Nephron progenitor cell (in vitro differentiated cells): ENCODE measurements at regions not wholly inside any gene's neighbourhood (a gene's known extent, or its start where the extent isn't known, plus 50 kb on each side); places are given as distances from the start of the nearest gene placed in this dataset.
A peak's percentile ranks its signal among the peaks of the same experiment; 100 is the strongest.
"Not testable (repeated sequence)": the region's sequence is repeated elsewhere in the genome, so short reads cannot be mapped to it uniquely, and the experiment has no call there.

Source experiments
- DNase-seq: peaks from one replicate; pipeline ENCODE4 v3.0.0; 2021
- H3K27ac Mint-ChIP-seq: 2 replicates; pipeline ENCODE4 v1.8.0; 2021; ENCODE audit warnings: mild to moderate bottlenecking, moderate library complexity, mixed read lengths
- H3K27me3 Mint-ChIP-seq: 2 replicates; pipeline ENCODE4 v1.8.0; 2021; ENCODE audit warnings: mild to moderate bottlenecking, low read depth, mixed read lengths; ENCODE audit not compliant: poor library complexity
- H3K36me3 Mint-ChIP-seq: 2 replicates; pipeline ENCODE4 v1.8.0; 2021; ENCODE audit warnings: low read depth, mixed read lengths
- H3K4me1 Mint-ChIP-seq: 2 replicates; pipeline ENCODE4 v1.8.0; 2021; ENCODE audit warnings: mixed read lengths
- H3K4me3 Mint-ChIP-seq: 2 replicates; pipeline ENCODE4 v1.8.0; 2021; ENCODE audit warnings: mild to moderate bottlenecking, moderate library complexity, mixed read lengths
- H3K9me3 Mint-ChIP-seq: 2 replicates; pipeline ENCODE4 v1.8.0; 2021; ENCODE audit warnings: mild to moderate bottlenecking, moderate library complexity, mixed read lengths
- TF ChIP-seq, protein P1 (sequence below): fragments of 200-600 bp; sonication (generic); IDR thresholded peaks from 2 replicates; pipeline ENCODE4 v1.5.0; 2021; ENCODE audit warnings: antibody characterized with exemption

DNA sequence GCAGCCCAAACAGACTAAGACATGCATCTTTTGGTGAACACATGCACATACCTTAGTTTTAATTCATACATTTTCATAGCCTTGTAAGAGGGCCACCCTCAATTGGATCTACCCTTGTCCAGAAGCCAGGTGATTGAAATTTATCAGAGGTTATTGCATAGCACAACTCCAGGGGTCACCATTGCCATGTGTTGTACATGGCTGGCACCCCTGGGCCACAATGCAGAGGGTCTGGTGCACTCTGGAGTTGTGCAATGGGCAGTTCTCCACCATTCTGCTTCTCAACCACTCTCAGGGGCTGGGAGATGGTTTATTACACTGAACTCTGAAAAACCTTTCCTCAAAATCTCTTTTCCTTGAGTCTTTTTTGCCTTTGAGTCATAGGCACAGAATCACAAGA, 184.4 kb upstream of the CXorf66 start:
- Mint-ChIP-seq H3K27me3 (peaks cover 6% of the 10 kb centered on the region), H3K27ac (no peak overlapping the region), H3K36me3 (no peaks in the 10 kb centered on the region), H3K9me3 (peaks cover 15% of the 10 kb centered on the region), H3K4me3 (no peak overlapping the region), H3K4me1 (no peaks in the 10 kb centered on the region)
- TF ChIP-seq, protein P1, sequence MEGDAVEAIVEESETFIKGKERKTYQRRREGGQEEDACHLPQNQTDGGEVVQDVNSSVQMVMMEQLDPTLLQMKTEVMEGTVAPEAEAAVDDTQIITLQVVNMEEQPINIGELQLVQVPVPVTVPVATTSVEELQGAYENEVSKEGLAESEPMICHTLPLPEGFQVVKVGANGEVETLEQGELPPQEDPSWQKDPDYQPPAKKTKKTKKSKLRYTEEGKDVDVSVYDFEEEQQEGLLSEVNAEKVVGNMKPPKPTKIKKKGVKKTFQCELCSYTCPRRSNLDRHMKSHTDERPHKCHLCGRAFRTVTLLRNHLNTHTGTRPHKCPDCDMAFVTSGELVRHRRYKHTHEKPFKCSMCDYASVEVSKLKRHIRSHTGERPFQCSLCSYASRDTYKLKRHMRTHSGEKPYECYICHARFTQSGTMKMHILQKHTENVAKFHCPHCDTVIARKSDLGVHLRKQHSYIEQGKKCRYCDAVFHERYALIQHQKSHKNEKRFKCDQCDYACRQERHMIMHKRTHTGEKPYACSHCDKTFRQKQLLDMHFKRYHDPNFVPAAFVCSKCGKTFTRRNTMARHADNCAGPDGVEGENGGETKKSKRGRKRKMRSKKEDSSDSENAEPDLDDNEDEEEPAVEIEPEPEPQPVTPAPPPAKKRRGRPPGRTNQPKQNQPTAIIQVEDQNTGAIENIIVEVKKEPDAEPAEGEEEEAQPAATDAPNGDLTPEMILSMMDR = no peak
- no peak for DNase-seq

DNA sequence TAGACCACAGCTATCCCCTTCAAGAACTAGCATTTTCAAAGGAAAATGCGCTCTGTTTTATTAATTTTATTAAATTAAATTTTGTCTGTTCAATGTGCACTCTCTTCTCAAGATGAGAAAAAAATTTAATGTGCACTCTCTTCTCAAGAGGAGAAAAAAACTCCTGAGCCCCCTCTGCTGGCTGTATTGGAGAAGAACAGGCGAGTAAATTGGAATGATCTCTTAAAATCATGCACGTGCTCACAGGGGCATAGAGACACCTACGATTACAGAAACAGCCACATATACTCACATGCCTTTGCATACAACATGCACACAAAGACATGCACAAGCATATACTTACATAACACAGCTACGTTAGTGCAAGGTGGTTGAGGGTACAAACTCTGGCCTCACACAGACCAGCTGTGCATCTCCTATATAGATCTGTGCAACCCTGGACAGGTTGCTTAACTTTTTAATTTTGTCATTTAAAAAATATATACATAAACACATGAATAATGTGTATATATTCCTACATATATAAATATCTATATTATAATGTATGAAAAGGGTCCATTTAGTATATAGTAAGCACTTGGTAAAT, 176.2 kb upstream of the CXorf66 start:
- H3K4me1 Mint-ChIP-seq = no peaks in the 10 kb centered on the region
- H3K36me3 Mint-ChIP-seq = no peaks in the 10 kb centered on the region
- no peak overlapping the region for H3K27ac Mint-ChIP-seq
- TF ChIP-seq, protein P1 = peak; percentile 70
- H3K27me3 Mint-ChIP-seq = no peaks in the 10 kb centered on the region
- H3K9me3 Mint-ChIP-seq = peaks cover 1% of the 10 kb centered on the region
- DNase-seq = peak; percentile 64
- no peak overlapping the region for H3K4me3 Mint-ChIP-seq

- H3K27me3 Mint-ChIP-seq, H3K4me1 Mint-ChIP-seq, H3K36me3 Mint-ChIP-seq, DNase-seq, H3K4me3 Mint-ChIP-seq, H3K27ac Mint-ChIP-seq: not testable (repeated sequence)
- peaks cover 11% of the 10 kb centered on the region for H3K9me3 Mint-ChIP-seq
These were observed 173.2 kb upstream of the CXorf66 start for GRCh38 chrX:140138492-140138891.

- H3K9me3 Mint-ChIP-seq = peaks cover 11% of the 10 kb centered on the region
- not testable (repeated sequence) for H3K27me3 Mint-ChIP-seq, DNase-seq, H3K36me3 Mint-ChIP-seq, H3K4me3 Mint-ChIP-seq, H3K27ac Mint-ChIP-seq, H3K4me1 Mint-ChIP-seq
These were observed 172.7 kb upstream of the CXorf66 start for GRCh38 chrX:140138065-140138464.

DNA sequence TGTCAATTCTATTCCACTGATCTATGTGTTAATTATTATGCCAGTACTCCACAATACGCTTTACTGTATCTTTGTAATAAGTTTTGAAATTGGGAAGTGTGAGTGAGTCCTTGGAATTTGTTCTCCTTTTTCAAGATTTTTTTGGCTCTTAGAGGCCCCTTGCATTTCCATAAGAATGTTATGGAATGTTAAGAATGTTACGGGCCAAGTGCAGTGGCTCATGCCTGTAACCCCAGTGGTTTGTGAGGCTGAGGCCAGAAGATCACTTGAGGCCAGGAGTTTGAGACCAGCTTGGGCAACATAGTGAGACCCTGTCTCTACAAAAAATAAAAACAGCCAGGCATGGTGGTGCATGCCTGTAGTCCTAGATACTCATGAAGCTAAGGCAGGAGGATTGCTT, 167.6 kb upstream of the CXorf66 start:
- Mint-ChIP-seq H3K27ac (no peak overlapping the region), H3K36me3 (no peaks in the 10 kb centered on the region), H3K9me3 (peaks cover 11% of the 10 kb centered on the region), H3K4me1 (no peaks in the 10 kb centered on the region), H3K4me3 (no peak overlapping the region), H3K27me3 (peaks cover 5% of the 10 kb centered on the region)
- no peak for DNase-seq
- TF ChIP-seq, protein P1 = no peak

GRCh38 chrX:140123446-140123845, 158.1 kb upstream of the CXorf66 start:
- H3K27me3 Mint-ChIP-seq = peaks cover 18% of the 10 kb centered on the region
- H3K4me1 Mint-ChIP-seq = no peaks in the 10 kb centered on the region
- peak; percentile 14 for DNase-seq
- no peak overlapping the region for H3K27ac Mint-ChIP-seq
- H3K9me3 Mint-ChIP-seq = peaks cover 38% of the 10 kb centered on the region
- TF ChIP-seq, protein P1 = peak; percentile 28
- H3K36me3 Mint-ChIP-seq = no peaks in the 10 kb centered on the region
- H3K4me3 Mint-ChIP-seq = no peak overlapping the region

GRCh38 chrX:140114059-140114458, 148.7 kb upstream of the CXorf66 start:
- not testable (repeated sequence) for H3K9me3 Mint-ChIP-seq, H3K27ac Mint-ChIP-seq, H3K27me3 Mint-ChIP-seq, H3K4me1 Mint-ChIP-seq, H3K4me3 Mint-ChIP-seq, DNase-seq, H3K36me3 Mint-ChIP-seq
